ENCODE measurements at regions not wholly inside any gene's neighbourhood (a gene's known extent, or its start where the extent isn't known, plus 50 kb on each side); places are given as distances from the start of the nearest gene placed in this dataset.

- DNase-seq (ENCODE audit: low read depth in 2 of 2), result no peak
Observed at GRCh38 chr7:36096460-36097095, 56.5 kb upstream of the EEPD1 start.

- no peak for DNase-seq (ENCODE audit: low read depth in 2 of 2)
Observed at GRCh38 chr7:36098096-36098495, 55.0 kb upstream of the EEPD1 start.

GRCh38 chr7:36100226-36100625 lies 52.8 kb upstream of the EEPD1 start:
- DNase-seq (ENCODE audit: low read depth in 2 of 2), result peak; percentile 64 to 71

- peak in 1 of 2 experiments; percentile 12 for DNase-seq (ENCODE audit: low read depth in 2 of 2)
Observed at GRCh38 chr7:36100634-36101033, 52.4 kb upstream of the EEPD1 start.

All from fibroblast of skin of left biceps (primary cell).